A172 (cell line): ENCODE measurements at regions not wholly inside any gene's neighbourhood (a gene's known extent, or its start where the extent isn't known, plus 50 kb on each side); places are given as distances from the start of the nearest gene placed in this dataset.
"Not testable (repeated sequence)": the region's sequence is repeated elsewhere in the genome, so short reads cannot be mapped to it uniquely, and the experiment has no call there.

Experiments used
- DNase-seq: peaks from one replicate; pipeline ENCODE4 v3.0.0-alpha.2; 2015; ENCODE audit warnings: low spot score

GRCh38 chr22:48923996-48924395 is 903.7 kb downstream of the BRD1 start:
- no peak for DNase-seq

DNA sequence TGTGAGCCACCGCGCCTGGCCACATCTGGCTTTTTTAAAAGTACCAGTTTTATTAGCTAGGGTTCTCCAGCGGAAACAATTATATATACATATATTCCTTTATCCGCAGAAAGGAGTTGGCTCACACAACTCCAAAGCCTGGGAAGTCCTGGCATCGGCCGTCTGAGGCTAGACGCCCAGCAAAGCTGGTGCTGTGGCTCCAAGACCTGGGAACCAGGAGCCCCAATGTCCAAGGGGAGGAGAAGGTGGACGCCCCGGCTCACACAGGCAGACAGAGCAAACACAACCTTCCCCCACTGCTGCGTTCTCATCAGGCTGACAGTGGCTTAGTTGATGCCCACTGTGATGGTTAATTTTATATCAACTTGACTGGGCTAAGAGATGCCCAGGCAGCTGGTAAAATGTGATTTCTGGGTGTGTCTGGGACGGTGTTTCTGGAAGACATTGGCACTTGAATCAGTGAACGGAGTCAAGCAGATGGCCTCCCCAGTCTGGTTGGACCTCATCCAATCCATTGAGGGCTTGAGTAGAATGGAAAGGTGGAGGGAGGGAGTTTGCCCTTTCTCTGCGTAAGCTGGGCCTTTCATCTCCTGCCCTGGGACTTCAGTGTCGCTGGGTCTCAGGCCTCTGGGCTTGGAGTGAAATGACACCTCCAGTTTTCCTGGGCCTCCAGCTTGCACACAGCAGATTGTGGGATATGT is 904.4 kb downstream of the BRD1 start:
- no peak for DNase-seq

DNA sequence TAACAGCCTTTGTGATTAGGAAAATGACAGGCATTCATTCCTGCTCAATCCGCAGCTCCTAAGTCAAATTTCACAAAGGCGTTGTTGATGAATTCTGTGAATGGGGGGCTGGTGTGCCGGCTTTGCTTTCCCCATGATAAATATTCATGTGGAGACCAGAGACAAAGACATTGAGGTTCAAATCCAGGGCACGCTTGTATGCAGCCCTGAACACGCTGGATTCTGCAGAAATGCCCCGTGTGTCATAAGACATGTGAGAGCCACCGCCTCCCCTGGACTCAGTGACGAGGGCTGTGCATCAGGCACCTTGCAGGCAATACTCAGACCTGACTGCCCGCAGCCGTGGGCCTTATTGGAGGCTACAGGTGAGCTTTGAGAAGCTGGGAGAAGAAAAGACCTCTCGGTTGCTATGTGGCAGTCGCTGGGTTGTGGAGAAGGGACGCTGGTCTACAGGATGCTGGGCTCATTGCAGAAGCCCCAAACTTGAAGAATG is 906.2 kb downstream of the BRD1 start:
- no peak for DNase-seq

DNA sequence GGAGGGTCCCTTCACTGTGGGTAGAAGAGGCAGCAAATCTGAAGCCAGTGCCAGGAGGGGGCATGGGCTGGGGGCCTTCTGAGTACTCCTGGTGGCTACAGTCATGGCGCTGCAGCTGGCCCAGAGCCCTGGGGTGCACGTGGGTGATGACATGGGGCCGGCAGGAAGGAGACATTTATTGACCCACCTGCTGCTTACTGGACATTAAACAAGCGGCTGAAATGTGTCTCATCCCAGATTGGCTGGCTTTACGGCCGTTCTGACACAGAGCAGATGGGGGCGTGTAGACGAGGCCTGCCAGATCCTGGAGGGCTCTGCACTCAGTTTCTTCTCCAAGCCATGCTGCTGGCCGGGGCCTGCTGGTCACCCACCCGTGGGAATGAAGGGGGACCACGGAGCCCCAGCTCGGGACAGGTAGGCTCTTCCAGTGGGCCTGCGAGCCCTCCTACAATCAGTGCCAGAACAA is 906.9 kb downstream of the BRD1 start:
- DNase-seq, result no peak

- DNase-seq, result no peak
These were observed 907.7 kb downstream of the BRD1 start for GRCh38 chr22:48919851-48920589.

DNA sequence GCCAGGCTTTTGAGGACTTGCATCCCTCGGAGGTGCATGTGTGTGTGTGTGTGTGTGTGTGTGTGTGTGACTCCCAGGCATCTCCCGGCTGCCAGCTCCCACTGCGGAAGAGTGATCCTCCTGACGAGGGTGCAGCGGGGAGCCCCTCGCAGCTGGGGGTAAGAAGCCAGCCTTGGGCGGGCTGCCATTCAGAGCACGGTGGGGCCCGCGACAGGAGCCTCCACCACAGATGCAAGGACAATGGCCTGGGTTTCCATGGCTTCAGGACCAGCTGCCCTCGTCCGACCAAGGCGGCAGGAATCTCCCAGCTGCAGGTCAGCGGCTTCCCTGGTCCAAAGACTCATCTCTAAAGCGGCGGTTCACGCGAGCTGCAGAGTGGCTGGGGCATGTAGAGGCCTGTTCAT is 908.5 kb downstream of the BRD1 start:
- DNase-seq, result no peak

GRCh38 chr22:48918585-48919186 is 909.0 kb downstream of the BRD1 start:
- DNase-seq, result no peak

- not testable (repeated sequence) for DNase-seq
These were observed 915.2 kb downstream of the BRD1 start for GRCh38 chr22:48912356-48913066.

DNA sequence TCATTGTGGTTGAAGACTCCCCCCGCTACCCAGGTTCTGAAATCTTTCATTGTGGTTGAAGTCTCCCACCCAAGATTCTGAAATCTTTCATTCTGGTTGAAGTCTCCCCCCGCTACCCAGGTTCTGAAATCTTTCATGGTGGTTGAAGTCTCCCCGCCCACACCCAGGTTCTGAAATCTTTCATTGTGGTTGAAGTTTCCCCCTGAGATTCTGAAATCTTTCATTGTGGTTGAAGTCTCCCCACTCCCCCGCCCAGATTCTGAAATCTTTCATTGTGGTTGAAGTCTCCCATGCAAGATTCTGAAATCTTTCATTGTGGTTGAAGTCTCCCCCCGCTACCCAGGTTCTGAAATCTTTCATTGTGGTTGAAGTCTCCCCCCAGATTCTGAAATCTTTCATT is 916.0 kb downstream of the BRD1 start:
- not testable (repeated sequence) for DNase-seq

- DNase-seq, result not testable (repeated sequence)
These were observed 916.6 kb downstream of the BRD1 start for GRCh38 chr22:48911067-48911466.

GRCh38 chr22:48908547-48908946 is 919.1 kb downstream of the BRD1 start:
- no peak for DNase-seq

DNA sequence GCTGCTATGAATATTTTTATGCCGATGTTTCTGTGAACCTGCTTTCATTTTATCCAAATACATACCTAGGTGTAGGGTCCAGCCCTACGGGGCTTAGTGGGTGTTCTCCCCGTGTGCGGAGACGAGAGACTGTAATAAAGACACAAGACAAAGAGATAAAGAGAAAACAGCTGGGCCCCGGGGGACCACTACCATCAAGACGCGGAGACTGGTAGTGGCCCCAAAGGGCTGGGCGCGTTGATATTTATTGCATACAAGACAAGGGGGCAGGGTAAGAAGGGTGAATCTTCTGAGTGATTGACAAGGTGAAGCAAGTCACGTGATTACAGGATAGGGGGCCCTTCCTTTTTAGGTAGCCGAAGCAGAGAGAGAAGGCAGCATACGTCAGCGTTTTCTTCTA is 920.1 kb downstream of the BRD1 start:
- DNase-seq, result no peak

GRCh38 chr22:48906216-48906835 is 921.3 kb downstream of the BRD1 start:
- DNase-seq, result no peak

DNA sequence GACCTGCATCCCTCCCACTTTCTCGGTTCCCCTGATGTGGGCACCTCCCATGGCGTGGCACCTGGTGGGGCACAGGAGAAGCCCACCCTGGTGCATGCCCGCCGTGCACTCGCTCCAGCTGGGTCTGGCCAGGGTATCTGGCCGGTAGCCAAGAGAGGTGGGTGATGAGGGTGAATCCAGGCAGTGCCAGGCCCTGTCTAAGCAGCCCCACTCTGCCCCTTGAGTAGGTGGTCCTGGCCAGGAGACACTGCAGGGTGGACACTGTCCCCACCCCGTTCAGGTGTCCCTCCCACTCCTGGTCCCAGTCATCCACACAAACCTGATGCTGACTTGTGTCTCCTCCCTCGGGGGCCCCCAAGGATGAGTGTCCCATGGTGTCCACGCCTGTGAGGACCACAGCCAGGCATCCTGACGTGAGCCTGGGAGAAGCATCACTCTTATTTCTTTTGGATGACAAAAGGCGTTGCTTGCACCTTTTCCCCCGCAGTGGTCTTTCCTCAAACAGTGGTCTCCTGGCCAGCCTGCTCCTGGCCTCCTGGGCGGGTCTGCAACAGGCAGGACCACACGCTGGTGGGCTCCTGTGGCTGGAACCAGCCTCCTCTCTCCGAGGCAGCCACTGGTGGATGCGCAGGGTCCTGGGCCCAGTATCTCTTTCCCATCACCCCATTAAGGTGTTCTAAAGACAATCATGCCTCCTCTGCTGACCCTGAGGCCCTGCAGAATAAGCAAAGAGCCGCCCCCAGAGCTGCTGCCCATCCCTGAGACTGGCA is 922.3 kb downstream of the BRD1 start:
- no peak for DNase-seq

- DNase-seq, result no peak
These were observed 924.6 kb downstream of the BRD1 start for GRCh38 chr22:48902983-48903650.

GRCh38 chr22:48902001-48902869 is 925.4 kb downstream of the BRD1 start:
- DNase-seq, result no peak

DNA sequence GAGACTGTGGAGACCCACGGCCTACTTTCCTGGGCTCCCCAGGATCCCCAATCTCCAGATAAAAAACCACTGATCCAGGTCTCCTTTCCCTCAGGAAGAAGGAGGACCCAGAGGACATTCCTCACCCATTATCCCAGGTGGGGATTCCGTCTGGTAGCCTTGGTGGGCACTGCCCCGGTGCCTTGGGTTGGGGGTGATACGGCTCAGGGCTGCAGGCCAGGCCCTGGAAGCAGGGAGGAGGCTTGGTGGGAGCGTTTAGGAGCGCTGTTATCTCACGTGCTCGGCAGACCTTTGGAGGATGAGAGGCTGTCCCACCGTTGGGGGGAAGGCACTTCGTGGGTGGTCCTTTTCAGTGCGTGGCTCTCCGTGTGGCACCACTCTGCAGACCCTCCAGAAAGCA is 926.3 kb downstream of the BRD1 start:
- no peak for DNase-seq

DNA sequence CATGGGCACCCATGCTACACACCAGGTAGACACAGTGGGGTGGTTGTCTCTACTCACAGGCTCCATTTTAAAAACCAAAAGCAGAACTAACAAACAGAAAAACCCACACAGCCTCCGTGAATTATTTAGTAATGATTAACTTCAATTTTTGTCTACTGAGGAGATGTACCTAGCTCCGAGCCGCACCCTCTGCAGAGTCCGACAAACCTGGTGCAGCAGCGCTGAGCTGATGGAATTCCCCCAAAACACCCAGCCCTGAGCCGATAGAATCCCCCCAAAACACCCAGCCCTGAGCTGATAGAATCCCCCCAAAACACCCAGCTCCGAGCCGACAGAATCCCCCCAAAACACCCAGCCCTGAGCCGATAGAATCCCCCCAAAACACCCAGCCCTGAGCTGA is 927.0 kb downstream of the BRD1 start:
- DNase-seq, result no peak

GRCh38 chr22:48900327-48900597 is 927.4 kb downstream of the BRD1 start:
- no peak for DNase-seq
